WTC11 (cell line): ENCODE measurements at regions not wholly inside any gene's neighbourhood (a gene's known extent, or its start where the extent isn't known, plus 50 kb on each side); places are given as distances from the start of the nearest gene placed in this dataset.

Experiments used
- ATAC-seq: fragments of 200-7000 bp; cut with Tn5 transposase; 2 replicates; pipeline ENCODE4 v1.10.0; 2021; ENCODE audit warnings: mild to moderate bottlenecking, moderate library complexity
- CTCF ChIA-PET: fragments of 300-600 bp; sonication (Branson Sonifier 250); formaldehyde crosslinking; loops from one replicate; lab custom pipeline; 2021; ENCODE audit warnings: antibody characterized with exemption; lab: Charles Lee
- POLR2A ChIA-PET: fragments of 350-600 bp; sonication (Branson Sonifier 250); formaldehyde crosslinking; loops from one replicate; lab custom pipeline; 2021; ENCODE audit warnings: antibody characterized with exemption; lab: Charles Lee
- DNase-seq: peaks from one replicate; pipeline ENCODE4 v3.0.0; 2021; ENCODE audit warnings: low spot score
- H3K27ac Mint-ChIP-seq: 2 replicates; pipeline ENCODE4 v1.8.0; 2021; ENCODE audit warnings: mixed read lengths
- H3K27me3 Mint-ChIP-seq: 2 replicates; pipeline ENCODE4 v1.8.0; 2021; ENCODE audit warnings: low read depth, mild to moderate bottlenecking, moderate library complexity, mixed read lengths
- H3K36me3 Mint-ChIP-seq: 2 replicates; pipeline ENCODE4 v1.8.0; 2021; ENCODE audit warnings: mixed read lengths
- H3K4me1 Mint-ChIP-seq: 2 replicates; pipeline ENCODE4 v1.8.0; 2022; ENCODE audit warnings: mixed read lengths
- H3K4me3 Mint-ChIP-seq: 2 replicates; pipeline ENCODE4 v1.8.0; 2021; ENCODE audit warnings: mild to moderate bottlenecking, moderate library complexity, mixed read lengths
- H3K9me3 Mint-ChIP-seq: 2 replicates; pipeline ENCODE4 v1.8.0; 2021; ENCODE audit warnings: mixed read lengths
- ARID4B ChIP-seq: sonication (generic); formaldehyde crosslinking; IDR thresholded peaks from 2 replicates; pipeline ENCODE4 v1.8.0; 2023; ENCODE audit warnings: missing genetic modification reagents, mild to moderate bottlenecking, borderline replicate concordance
- ATF6 ChIP-seq: sonication (generic); formaldehyde crosslinking; IDR thresholded peaks from 2 replicates; pipeline ENCODE4 v1.8.1; 2023; ENCODE audit warnings: mild to moderate bottlenecking, missing genetic modification reagents
- CREM ChIP-seq: sonication (generic); formaldehyde crosslinking; IDR thresholded peaks from 2 replicates; pipeline ENCODE4 v1.8.1; 2022; ENCODE audit warnings: mild to moderate bottlenecking, missing genetic modification reagents, moderate library complexity
- E2F4 ChIP-seq: sonication (generic); formaldehyde crosslinking; IDR thresholded peaks from 2 replicates; pipeline ENCODE4 v1.8.1; 2022; ENCODE audit warnings: low read depth, mild to moderate bottlenecking, moderate library complexity, missing genetic modification reagents, borderline replicate concordance
- IRF1 ChIP-seq: sonication (generic); formaldehyde crosslinking; IDR thresholded peaks from 2 replicates; pipeline ENCODE4 v1.8.0; 2023; ENCODE audit warnings: missing genetic modification reagents
- NFYB ChIP-seq: sonication (generic); formaldehyde crosslinking; conservative IDR thresholded peaks from 2 replicates; pipeline ENCODE4 v1.8.0; 2022; ENCODE audit warnings: low read depth, missing genetic modification reagents
- RORB ChIP-seq: fragments of 250-450 bp; sonication (Bioruptor Pico); IDR thresholded peaks from 2 replicates; pipeline ENCODE4 v1.9.0; 2021; ENCODE audit warnings: mild to moderate bottlenecking
- STAT6 ChIP-seq: sonication (generic); formaldehyde crosslinking; conservative IDR thresholded peaks from 2 replicates; pipeline ENCODE4 v1.8.1; 2023; ENCODE audit warnings: mild to moderate bottlenecking, low read depth, missing genetic modification reagents, moderate library complexity
- ZNF416 ChIP-seq: fragments of 250-450 bp; sonication (Bioruptor Pico); IDR thresholded peaks from 2 replicates; pipeline ENCODE4 v1.9.0; 2021; ENCODE audit warnings: mild to moderate bottlenecking, inconsistent platforms
- ZNF425 ChIP-seq: fragments of 250-450 bp; sonication (Bioruptor Pico); conservative IDR thresholded peaks from 2 replicates; pipeline ENCODE4 v1.9.0; 2021; ENCODE audit warnings: mild to moderate bottlenecking

- no peak for TF ChIP-seq ARID4B (CRISPR knock-in tag)
- no peak for TF ChIP-seq IRF1 (CRISPR knock-in tag)
- no peak for TF ChIP-seq ZNF416 (CRISPR knock-in tag)
- TF ChIP-seq E2F4 (CRISPR knock-in tag) = no peak
- no peak for TF ChIP-seq CREM
- TF ChIP-seq NFYB = no peak
- TF ChIP-seq, all 79 proteins: peak for 0
Measured at GRCh38 chr6:129773304-129773703, 63.3 kb upstream of the ARHGAP18 start (continued).

GRCh38 chr6:129771678-129772077 lies 61.7 kb upstream of the ARHGAP18 start:
- ChIA-PET CTCF (no interaction called here), POLR2A (no interaction called here)
- peaks cover 15% of the 10 kb centered on the region for H3K4me1 Mint-ChIP-seq
- no peak for DNase-seq
- peaks cover 10% of the 10 kb centered on the region for H3K9me3 Mint-ChIP-seq
- TF ChIP-seq ZNF425 (CRISPR knock-in tag) (no peak), E2F4 (CRISPR knock-in tag) (no peak), STAT6 (CRISPR knock-in tag) (no peak), ATF6 (CRISPR knock-in tag) (no peak), RORB (no peak)
- H3K27me3 Mint-ChIP-seq = peaks cover 26% of the 10 kb centered on the region
- H3K4me3 Mint-ChIP-seq = no peak overlapping the region
- no peak overlapping the region for H3K27ac Mint-ChIP-seq
- no peak for ATAC-seq
- H3K36me3 Mint-ChIP-seq = 0 out of 2 replicates have a peak, but pooled peaks cover 2% of the 10 kb centered on the region
